ENCODE measurements at regions not wholly inside any gene's neighbourhood (a gene's known extent, or its start where the extent isn't known, plus 50 kb on each side); places are given as distances from the start of the nearest gene placed in this dataset.

DNA sequence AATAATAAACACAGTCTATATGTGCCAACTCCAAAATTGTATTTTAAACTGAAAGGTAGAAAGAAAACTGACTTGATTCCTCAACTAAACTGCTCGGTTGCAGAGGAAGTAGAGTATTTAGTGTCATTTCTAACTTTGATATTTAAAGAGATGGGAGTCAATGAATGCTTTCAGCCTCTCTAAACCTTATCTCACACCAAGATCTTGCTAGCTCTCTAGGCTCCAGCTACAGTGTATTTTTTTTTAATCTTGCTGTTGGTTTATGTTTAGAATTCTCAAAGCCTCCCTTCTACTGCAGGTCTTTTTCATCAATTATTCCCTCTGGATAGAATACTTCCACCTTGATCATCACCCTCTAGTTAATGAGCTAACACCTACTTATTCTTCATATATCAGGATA is 419.4 kb upstream of the ZNF462 start:
- TF ChIP-seq, protein P1, sequence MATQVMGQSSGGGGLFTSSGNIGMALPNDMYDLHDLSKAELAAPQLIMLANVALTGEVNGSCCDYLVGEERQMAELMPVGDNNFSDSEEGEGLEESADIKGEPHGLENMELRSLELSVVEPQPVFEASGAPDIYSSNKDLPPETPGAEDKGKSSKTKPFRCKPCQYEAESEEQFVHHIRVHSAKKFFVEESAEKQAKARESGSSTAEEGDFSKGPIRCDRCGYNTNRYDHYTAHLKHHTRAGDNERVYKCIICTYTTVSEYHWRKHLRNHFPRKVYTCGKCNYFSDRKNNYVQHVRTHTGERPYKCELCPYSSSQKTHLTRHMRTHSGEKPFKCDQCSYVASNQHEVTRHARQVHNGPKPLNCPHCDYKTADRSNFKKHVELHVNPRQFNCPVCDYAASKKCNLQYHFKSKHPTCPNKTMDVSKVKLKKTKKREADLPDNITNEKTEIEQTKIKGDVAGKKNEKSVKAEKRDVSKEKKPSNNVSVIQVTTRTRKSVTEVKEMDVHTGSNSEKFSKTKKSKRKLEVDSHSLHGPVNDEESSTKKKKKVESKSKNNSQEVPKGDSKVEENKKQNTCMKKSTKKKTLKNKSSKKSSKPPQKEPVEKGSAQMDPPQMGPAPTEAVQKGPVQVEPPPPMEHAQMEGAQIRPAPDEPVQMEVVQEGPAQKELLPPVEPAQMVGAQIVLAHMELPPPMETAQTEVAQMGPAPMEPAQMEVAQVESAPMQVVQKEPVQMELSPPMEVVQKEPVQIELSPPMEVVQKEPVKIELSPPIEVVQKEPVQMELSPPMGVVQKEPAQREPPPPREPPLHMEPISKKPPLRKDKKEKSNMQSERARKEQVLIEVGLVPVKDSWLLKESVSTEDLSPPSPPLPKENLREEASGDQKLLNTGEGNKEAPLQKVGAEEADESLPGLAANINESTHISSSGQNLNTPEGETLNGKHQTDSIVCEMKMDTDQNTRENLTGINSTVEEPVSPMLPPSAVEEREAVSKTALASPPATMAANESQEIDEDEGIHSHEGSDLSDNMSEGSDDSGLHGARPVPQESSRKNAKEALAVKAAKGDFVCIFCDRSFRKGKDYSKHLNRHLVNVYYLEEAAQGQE (IDR thresholded peaks at IDR 0.05; ENCODE audit: insufficient read depth in 1 of 2, low read depth in 2 of 2, low read length in 2 of 2) = no peak
- TF ChIP-seq POLR2AphosphoS5 (IDR thresholded peaks at IDR 0.05; ENCODE audit: low read depth, low read length) (no peak), SIN3A (IDR thresholded peaks at IDR 0.05; ENCODE audit: borderline replicate concordance, insufficient read depth, low read length) (no peak), FOXP2 (optimal IDR thresholded peaks at IDR 0.05; ENCODE audit: borderline replicate concordance, extremely low read depth, extremely low read length, insufficient read depth) (no peak), TAF1 (IDR thresholded peaks at IDR 0.05; ENCODE audit: borderline replicate concordance, insufficient read depth, low read length) (no peak)

DNA sequence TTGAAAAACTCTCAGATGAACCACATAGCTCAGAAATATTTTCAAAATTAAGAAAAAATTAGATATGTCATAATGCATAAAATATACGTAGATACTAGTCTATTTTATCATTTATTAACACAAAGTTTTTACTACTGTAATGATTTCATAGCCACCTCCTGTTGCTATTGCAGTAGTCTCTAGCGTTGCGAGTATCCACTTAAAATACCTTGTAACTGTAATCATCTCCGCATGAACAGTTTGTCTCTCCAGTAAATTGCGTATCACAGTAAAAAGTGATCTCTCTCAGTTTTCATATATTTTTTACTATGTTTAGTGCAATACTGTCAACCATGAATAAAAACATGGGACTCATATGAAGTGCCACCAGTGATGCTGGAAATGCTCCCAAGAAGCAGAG is 417.9 kb upstream of the ZNF462 start:
- TF ChIP-seq FOXP2 (optimal IDR thresholded peaks at IDR 0.05; ENCODE audit: borderline replicate concordance, extremely low read depth, extremely low read length, insufficient read depth) (no peak), SIN3A (IDR thresholded peaks at IDR 0.05; ENCODE audit: borderline replicate concordance, insufficient read depth, low read length) (no peak), TAF1 (IDR thresholded peaks at IDR 0.05; ENCODE audit: borderline replicate concordance, insufficient read depth, low read length) (no peak), POLR2AphosphoS5 (IDR thresholded peaks at IDR 0.05; ENCODE audit: low read depth, low read length) (no peak)
- TF ChIP-seq, protein P1 (IDR thresholded peaks at IDR 0.05; ENCODE audit: insufficient read depth in 1 of 2, low read depth in 2 of 2, low read length in 2 of 2) = no peak

DNA sequence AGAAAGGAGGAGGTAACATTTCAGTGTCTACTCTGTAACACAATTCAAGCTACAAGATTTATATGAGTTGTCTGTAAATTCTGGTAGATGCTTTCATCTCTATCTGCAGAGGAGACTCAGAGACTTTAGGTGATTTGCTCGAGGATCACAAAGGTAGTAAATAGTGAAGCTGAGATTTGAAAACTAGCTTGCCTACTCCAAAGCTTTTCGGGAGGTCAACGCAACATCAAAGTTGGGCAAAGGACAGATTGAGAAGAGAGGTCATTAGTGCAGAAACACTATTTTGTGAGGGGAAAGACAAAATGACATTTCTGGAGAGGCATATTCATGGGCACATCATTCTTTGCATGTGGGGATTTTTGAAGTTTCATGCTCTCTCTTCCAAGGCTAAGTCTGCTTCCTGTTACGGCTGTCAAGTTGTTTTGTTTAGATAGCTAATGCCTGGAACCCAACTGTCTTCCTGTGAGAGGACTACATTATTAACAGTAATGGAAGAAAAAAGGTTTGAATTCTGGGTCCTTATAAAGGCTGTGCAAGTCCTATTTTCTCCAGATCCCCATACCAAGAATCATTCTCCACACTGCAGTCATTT is 413.5 kb upstream of the ZNF462 start:
- no peak for TF ChIP-seq TAF1 (IDR thresholded peaks at IDR 0.05; ENCODE audit: borderline replicate concordance, insufficient read depth, low read length)
- TF ChIP-seq FOXP2 (optimal IDR thresholded peaks at IDR 0.05; ENCODE audit: borderline replicate concordance, extremely low read depth, extremely low read length, insufficient read depth) = no peak
- no peak for TF ChIP-seq SIN3A (IDR thresholded peaks at IDR 0.05; ENCODE audit: borderline replicate concordance, insufficient read depth, low read length)
- no peak for TF ChIP-seq POLR2AphosphoS5 (IDR thresholded peaks at IDR 0.05; ENCODE audit: low read depth, low read length)
- TF ChIP-seq, protein P1 (IDR thresholded peaks at IDR 0.05; ENCODE audit: insufficient read depth in 1 of 2, low read depth in 2 of 2, low read length in 2 of 2) = no peak

- TF ChIP-seq, protein P1 (IDR thresholded peaks at IDR 0.05; ENCODE audit: insufficient read depth in 1 of 2, low read depth in 2 of 2, low read length in 2 of 2) = no peak
- TF ChIP-seq FOXP2 (optimal IDR thresholded peaks at IDR 0.05; ENCODE audit: borderline replicate concordance, extremely low read depth, extremely low read length, insufficient read depth) (no peak), POLR2AphosphoS5 (IDR thresholded peaks at IDR 0.05; ENCODE audit: low read depth, low read length) (no peak), TAF1 (IDR thresholded peaks at IDR 0.05; ENCODE audit: borderline replicate concordance, insufficient read depth, low read length) (no peak), SIN3A (IDR thresholded peaks at IDR 0.05; ENCODE audit: borderline replicate concordance, insufficient read depth, low read length) (no peak)
Observed at GRCh38 chr9:106450549-106450948, 412.4 kb upstream of the ZNF462 start.

All from PFSK-1 (cell line).